ENCODE measurements at regions not wholly inside any gene's neighbourhood (a gene's known extent, or its start where the extent isn't known, plus 50 kb on each side); places are given as distances from the start of the nearest gene placed in this dataset.

DNA sequence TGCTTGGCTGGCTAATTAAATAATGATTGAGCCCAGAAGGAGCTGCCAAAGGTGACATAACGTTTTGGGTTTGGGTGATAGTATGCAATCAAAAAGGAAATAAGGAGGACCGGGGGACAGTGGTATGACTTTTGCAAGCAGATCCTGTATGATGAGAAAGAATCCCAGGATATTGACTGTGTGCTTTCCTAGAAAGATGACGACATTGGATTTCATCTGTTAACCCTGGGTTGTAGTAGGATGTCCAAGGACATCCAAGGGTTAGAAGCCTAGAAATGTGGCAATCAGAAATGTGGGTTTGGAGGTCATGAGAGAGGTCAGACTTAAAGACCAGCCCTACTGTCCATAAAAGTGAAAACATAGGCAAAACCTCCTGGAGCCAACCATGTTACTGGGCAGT is 50.3 kb upstream of the HMHB1 start:
- no peak overlapping the region for H3K4me3 ChIP-seq (ENCODE audit: control insufficient read depth in 2 of 3, extremely low read depth in 1 of 3, insufficient read depth in 2 of 3, low read depth in 1 of 3, low read length in 3 of 3)
- FAIRE-seq (no peak), DNase-seq (ENCODE audit: low read depth, low spot score) (no peak)
- no peak overlapping the region for H3K9ac ChIP-seq (ENCODE audit: control insufficient read depth, extremely low read depth, insufficient read depth, low read length)
- no peaks in the 10 kb centered on the region for H3K9me3 ChIP-seq (ENCODE audit: control insufficient read depth, low read depth, low read length)
- TF ChIP-seq EZH2 (IDR thresholded peaks at IDR 0.05; ENCODE audit: low read length) (no peak), CTCF (optimal IDR thresholded peaks at IDR 0.05 in 1 of 3, IDR thresholded peaks at IDR 0.05 in 1 of 3, conservative IDR thresholded peaks at IDR 0.05 in 1 of 3; ENCODE audit: extremely low read depth in 1 of 3, insufficient read depth in 2 of 3, low read length in 3 of 3) (no peak)
- no peaks in the 10 kb centered on the region for H4K20me1 ChIP-seq (ENCODE audit: control insufficient read depth, extremely low read depth, insufficient read depth, low read length)
- H3K9me1 ChIP-seq (ENCODE audit: control insufficient read depth, extremely low read depth, insufficient read depth, low read length) = no peaks in the 10 kb centered on the region
- dilution Hi-C loops (cut with MboI; ENCODE audit: extremely low pct_ligation_motif_present, low sequenced_read_pairs) = no loop called here
- no peaks in the 10 kb centered on the region for H3K4me1 ChIP-seq (ENCODE audit: control insufficient read depth, extremely low read depth, insufficient read depth, low read length)
- no peak overlapping the region for H3K27ac ChIP-seq (ENCODE audit: control insufficient read depth, insufficient read depth, low read length)
- H3K27me3 ChIP-seq (ENCODE audit: control insufficient read depth, extremely low read depth, insufficient read depth, low read length) = no peaks in the 10 kb centered on the region
- no peak overlapping the region for H3K4me2 ChIP-seq (ENCODE audit: control insufficient read depth, extremely low read depth, insufficient read depth, low read depth, low read length)
- no peaks in the 10 kb centered on the region for H3K36me3 ChIP-seq (ENCODE audit: control insufficient read depth in 2 of 2, extremely low read depth in 1 of 2, insufficient read depth in 2 of 2, low read length in 2 of 2)
- no peak overlapping the region for H2AFZ ChIP-seq (ENCODE audit: control insufficient read depth, low read length)
- H3K79me2 ChIP-seq (ENCODE audit: control insufficient read depth, insufficient read depth, low read length) = no peaks in the 10 kb centered on the region

- Histone ChIP-seq H3K9me3 (ENCODE audit: control insufficient read depth, low read depth, low read length) (no peaks in the 10 kb centered on the region), H3K4me3 (ENCODE audit: control insufficient read depth in 2 of 3, extremely low read depth in 1 of 3, insufficient read depth in 2 of 3, low read depth in 1 of 3, low read length in 3 of 3) (no peak overlapping the region), H3K4me2 (ENCODE audit: control insufficient read depth, extremely low read depth, insufficient read depth, low read depth, low read length) (no peak overlapping the region), H3K27ac (ENCODE audit: control insufficient read depth, insufficient read depth, low read length) (no peak overlapping the region), H3K4me1 (ENCODE audit: control insufficient read depth, extremely low read depth, insufficient read depth, low read length) (no peaks in the 10 kb centered on the region), H3K9ac (ENCODE audit: control insufficient read depth, extremely low read depth, insufficient read depth, low read length) (no peak overlapping the region), H2AFZ (ENCODE audit: control insufficient read depth, low read length) (no peak overlapping the region), H3K9me1 (ENCODE audit: control insufficient read depth, extremely low read depth, insufficient read depth, low read length) (no peaks in the 10 kb centered on the region), H3K36me3 (ENCODE audit: control insufficient read depth in 2 of 2, extremely low read depth in 1 of 2, insufficient read depth in 2 of 2, low read length in 2 of 2) (no peaks in the 10 kb centered on the region), H3K27me3 (ENCODE audit: control insufficient read depth, extremely low read depth, insufficient read depth, low read length) (no peaks in the 10 kb centered on the region), H3K79me2 (ENCODE audit: control insufficient read depth, insufficient read depth, low read length) (no peaks in the 10 kb centered on the region), H4K20me1 (ENCODE audit: control insufficient read depth, extremely low read depth, insufficient read depth, low read length) (no peaks in the 10 kb centered on the region)
- FAIRE-seq (no peak), DNase-seq (ENCODE audit: low read depth, low spot score) (no peak)
- dilution Hi-C loops (cut with MboI; ENCODE audit: extremely low pct_ligation_motif_present, low sequenced_read_pairs) = no loop called here
- TF ChIP-seq EZH2 (IDR thresholded peaks at IDR 0.05; ENCODE audit: low read length) = no peak
- TF ChIP-seq CTCF (optimal IDR thresholded peaks at IDR 0.05 in 1 of 3, IDR thresholded peaks at IDR 0.05 in 1 of 3, conservative IDR thresholded peaks at IDR 0.05 in 1 of 3; ENCODE audit: extremely low read depth in 1 of 3, insufficient read depth in 2 of 3, low read length in 3 of 3) = no peak
Measured at GRCh38 chr5:143760755-143761154, 51.2 kb upstream of the HMHB1 start.
